PFSK-1 (cell line): ENCODE measurements at regions not wholly inside any gene's neighbourhood (a gene's known extent, or its start where the extent isn't known, plus 50 kb on each side); places are given as distances from the start of the nearest gene placed in this dataset.

Source experiments
- FOXP2 ChIP-seq: optimal IDR thresholded peaks from 2 replicates; pipeline ENCODE3; 2011; ENCODE audit warnings: borderline replicate concordance, control low read depth, inconsistent platforms; ENCODE audit not compliant: insufficient read depth; ENCODE audit errors: extremely low read length, extremely low read depth
- POLR2AphosphoS5 ChIP-seq: IDR thresholded peaks from 2 replicates; pipeline ENCODE4 v1.6.1; 2012; ENCODE audit warnings: low read depth, mild to moderate bottlenecking, control low read depth, low read length, moderate library complexity
- SIN3A ChIP-seq: IDR thresholded peaks from 2 replicates; pipeline ENCODE4 v1.6.1; 2012; ENCODE audit warnings: mild to moderate bottlenecking, low read length, moderate library complexity, borderline replicate concordance; ENCODE audit not compliant: insufficient read depth
- TAF1 ChIP-seq: IDR thresholded peaks from 2 replicates; pipeline ENCODE4 v1.6.1; 2012; ENCODE audit warnings: low read length, control low read depth, borderline replicate concordance; ENCODE audit not compliant: insufficient read depth
- TF ChIP-seq, protein P1 (sequence below), 2 experiments: IDR thresholded peaks; 2 replicates each; pipeline versions ENCODE4 v1.6.1 to v1.8.0; 2011 to 2012; ENCODE audit warnings: low read depth in 2 of 2, low read length in 2 of 2, control low read depth in 1 of 2, inconsistent platforms in 1 of 2, mild to moderate bottlenecking in 1 of 2, moderate library complexity in 1 of 2; ENCODE audit not compliant: insufficient read depth in 1 of 2

- TF ChIP-seq, protein P1, sequence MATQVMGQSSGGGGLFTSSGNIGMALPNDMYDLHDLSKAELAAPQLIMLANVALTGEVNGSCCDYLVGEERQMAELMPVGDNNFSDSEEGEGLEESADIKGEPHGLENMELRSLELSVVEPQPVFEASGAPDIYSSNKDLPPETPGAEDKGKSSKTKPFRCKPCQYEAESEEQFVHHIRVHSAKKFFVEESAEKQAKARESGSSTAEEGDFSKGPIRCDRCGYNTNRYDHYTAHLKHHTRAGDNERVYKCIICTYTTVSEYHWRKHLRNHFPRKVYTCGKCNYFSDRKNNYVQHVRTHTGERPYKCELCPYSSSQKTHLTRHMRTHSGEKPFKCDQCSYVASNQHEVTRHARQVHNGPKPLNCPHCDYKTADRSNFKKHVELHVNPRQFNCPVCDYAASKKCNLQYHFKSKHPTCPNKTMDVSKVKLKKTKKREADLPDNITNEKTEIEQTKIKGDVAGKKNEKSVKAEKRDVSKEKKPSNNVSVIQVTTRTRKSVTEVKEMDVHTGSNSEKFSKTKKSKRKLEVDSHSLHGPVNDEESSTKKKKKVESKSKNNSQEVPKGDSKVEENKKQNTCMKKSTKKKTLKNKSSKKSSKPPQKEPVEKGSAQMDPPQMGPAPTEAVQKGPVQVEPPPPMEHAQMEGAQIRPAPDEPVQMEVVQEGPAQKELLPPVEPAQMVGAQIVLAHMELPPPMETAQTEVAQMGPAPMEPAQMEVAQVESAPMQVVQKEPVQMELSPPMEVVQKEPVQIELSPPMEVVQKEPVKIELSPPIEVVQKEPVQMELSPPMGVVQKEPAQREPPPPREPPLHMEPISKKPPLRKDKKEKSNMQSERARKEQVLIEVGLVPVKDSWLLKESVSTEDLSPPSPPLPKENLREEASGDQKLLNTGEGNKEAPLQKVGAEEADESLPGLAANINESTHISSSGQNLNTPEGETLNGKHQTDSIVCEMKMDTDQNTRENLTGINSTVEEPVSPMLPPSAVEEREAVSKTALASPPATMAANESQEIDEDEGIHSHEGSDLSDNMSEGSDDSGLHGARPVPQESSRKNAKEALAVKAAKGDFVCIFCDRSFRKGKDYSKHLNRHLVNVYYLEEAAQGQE (IDR thresholded peaks at IDR 0.05; ENCODE audit: insufficient read depth in 1 of 2, low read depth in 2 of 2, low read length in 2 of 2) = no peak
- no peak for TF ChIP-seq TAF1
Measured at GRCh38 chr3:176631165-176631564, 566.1 kb downstream of the TBL1XR1 start.

GRCh38 chr3:176628101-176628639, 569.1 kb downstream of the TBL1XR1 start:
- no peak for TF ChIP-seq POLR2AphosphoS5
- no peak for TF ChIP-seq FOXP2
- no peak for TF ChIP-seq SIN3A
- TF ChIP-seq TAF1 = no peak
- TF ChIP-seq, protein P1 (IDR thresholded peaks at IDR 0.05; ENCODE audit: insufficient read depth in 1 of 2, low read depth in 2 of 2, low read length in 2 of 2) = no peak

GRCh38 chr3:176623468-176624150, 573.7 kb downstream of the TBL1XR1 start:
- TF ChIP-seq SIN3A (no peak), POLR2AphosphoS5 (no peak), TAF1 (no peak), FOXP2 (no peak)
- TF ChIP-seq, protein P1 (IDR thresholded peaks at IDR 0.05; ENCODE audit: insufficient read depth in 1 of 2, low read depth in 2 of 2, low read length in 2 of 2) = no peak

DNA sequence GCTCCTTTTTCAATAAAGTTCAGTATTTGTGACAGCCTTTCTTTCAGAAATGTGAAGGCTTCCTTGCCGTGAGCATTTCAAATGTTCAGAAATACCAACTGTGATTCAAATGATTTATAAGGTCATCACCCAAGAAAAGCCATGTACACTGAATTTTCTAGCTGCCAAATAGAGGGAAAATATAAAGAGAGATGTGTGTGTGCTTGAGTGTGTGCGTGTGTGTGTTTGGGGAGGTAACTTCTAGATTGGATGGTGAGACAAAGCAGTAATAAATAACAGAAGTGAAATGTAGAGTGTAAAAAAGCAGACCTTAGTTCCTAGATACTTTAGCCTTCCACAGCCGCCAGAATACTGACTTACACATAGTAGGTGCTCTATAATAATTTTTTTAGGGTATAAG, 577.4 kb downstream of the TBL1XR1 start:
- TF ChIP-seq, protein P1 (IDR thresholded peaks at IDR 0.05; ENCODE audit: insufficient read depth in 1 of 2, low read depth in 2 of 2, low read length in 2 of 2) = no peak
- no peak for TF ChIP-seq SIN3A
- no peak for TF ChIP-seq POLR2AphosphoS5
- no peak for TF ChIP-seq TAF1
- TF ChIP-seq FOXP2 = no peak

DNA sequence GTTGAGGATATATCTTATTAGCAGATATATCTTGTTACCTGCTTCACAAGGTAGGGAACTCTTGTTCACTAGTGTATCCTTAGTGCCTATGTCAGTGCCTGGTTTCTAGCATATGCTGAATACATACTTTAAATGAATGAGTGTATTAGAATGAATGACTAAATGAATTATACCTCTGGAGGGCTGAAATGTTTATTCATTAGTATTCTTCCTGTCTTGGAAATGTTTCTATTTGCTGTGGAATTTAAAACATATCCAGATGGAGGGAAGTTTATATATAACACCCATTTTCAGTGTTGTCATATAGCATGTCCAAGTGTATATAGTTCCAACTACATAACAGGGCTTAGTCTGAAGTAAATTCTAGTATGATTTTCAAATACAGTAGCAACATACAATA, 581.5 kb downstream of the TBL1XR1 start:
- no peak for TF ChIP-seq POLR2AphosphoS5
